GM12875 (cell line): ENCODE measurements at regions not wholly inside any gene's neighbourhood (a gene's known extent, or its start where the extent isn't known, plus 50 kb on each side); places are given as distances from the start of the nearest gene placed in this dataset.

Experiments
- H3K4me3 ChIP-seq: one replicate; pipeline ENCODE4 v1.5.1; 2011; ENCODE audit warnings: low read depth, low read length, control low read depth
- CTCF ChIP-seq: IDR thresholded peaks from 2 replicates; pipeline ENCODE4 v1.5.1; 2011; ENCODE audit warnings: low read depth, mild to moderate bottlenecking, control low read depth, inconsistent platforms, low read length, moderate library complexity, borderline replicate concordance; ENCODE audit not compliant: insufficient read depth

GRCh38 chr3:102189956-102190723, 244.7 kb upstream of the ZPLD1 start:
- TF ChIP-seq CTCF = no peak
- H3K4me3 ChIP-seq = no peak overlapping the region

GRCh38 chr3:102192575-102192974, 242.2 kb upstream of the ZPLD1 start:
- H3K4me3 ChIP-seq = no peak overlapping the region
- no peak for TF ChIP-seq CTCF

GRCh38 chr3:102193255-102193654, 241.6 kb upstream of the ZPLD1 start:
- no peak for TF ChIP-seq CTCF
- H3K4me3 ChIP-seq = no peak overlapping the region

- no peak for TF ChIP-seq CTCF
- H3K4me3 ChIP-seq = no peak overlapping the region
Observed at GRCh38 chr3:102194001-102194400, 240.8 kb upstream of the ZPLD1 start.

GRCh38 chr3:102194760-102195159, 240.1 kb upstream of the ZPLD1 start:
- no peak for TF ChIP-seq CTCF
- no peak overlapping the region for H3K4me3 ChIP-seq

GRCh38 chr3:102195198-102195948, 239.4 kb upstream of the ZPLD1 start:
- H3K4me3 ChIP-seq = no peak overlapping the region
- no peak for TF ChIP-seq CTCF

GRCh38 chr3:102200126-102200525, 234.7 kb upstream of the ZPLD1 start:
- no peak for TF ChIP-seq CTCF
- H3K4me3 ChIP-seq = no peak overlapping the region
